ENCODE measurements at regions not wholly inside any gene's neighbourhood (a gene's known extent, or its start where the extent isn't known, plus 50 kb on each side); places are given as distances from the start of the nearest gene placed in this dataset.

GRCh38 chr6:166733900-166734299, 106.8 kb upstream of the RPS6KA2 start:
- Histone ChIP-seq H3K27ac (ENCODE audit: low read depth, low read length, poor library complexity, severe bottlenecking) (no peak overlapping the region), H3K9me2 (ENCODE audit: insufficient read depth, low read length) (no peaks in the 10 kb centered on the region), H3K4me1 (ENCODE audit: insufficient read depth, low read length, poor library complexity, severe bottlenecking) (no peaks in the 10 kb centered on the region), H3K79me2 (ENCODE audit: insufficient read depth, low read depth, low read length) (no peaks in the 10 kb centered on the region), H3K9me3 (ENCODE audit: low read length) (no peaks in the 10 kb centered on the region), H3K36me3 (ENCODE audit: insufficient read depth, low read length) (no peaks in the 10 kb centered on the region), H2AFZ (ENCODE audit: low read length) (no peak overlapping the region), H3K4me3 (ENCODE audit: low read depth, low read length, poor library complexity, severe bottlenecking) (no peak overlapping the region), H3K4me2 (ENCODE audit: low read length) (no peak overlapping the region), H4K20me1 (ENCODE audit: insufficient read depth, low read length) (no peaks in the 10 kb centered on the region)
- no TSS peak for BruUV-seq (replicated peaks)
- CTCF ChIA-PET (ENCODE audit: unreplicated experiment), result no interaction called here
- intact Hi-C loops (cut with micrococcal nuclease; ENCODE audit: unreplicated experiment), result no loop called here
- TF ChIP-seq CTCF (conservative IDR thresholded peaks at IDR 0.05; ENCODE audit: low read length) (no peak), EZH2phosphoT487 (IDR thresholded peaks at IDR 0.05; ENCODE audit: borderline replicate concordance, low read depth, low read length) (no peak)
- no peak for DNase-seq (ENCODE audit: low spot score)
- POLR2A ChIA-PET, result no interaction called here

GRCh38 chr6:166729658-166730057, 102.6 kb upstream of the RPS6KA2 start:
- no peak for DNase-seq (ENCODE audit: low spot score)
- Histone ChIP-seq H2AFZ (ENCODE audit: low read length) (no peak overlapping the region), H3K4me2 (ENCODE audit: low read length) (no peak overlapping the region), H3K79me2 (ENCODE audit: insufficient read depth, low read depth, low read length) (no peaks in the 10 kb centered on the region), H4K20me1 (ENCODE audit: insufficient read depth, low read length) (no peaks in the 10 kb centered on the region), H3K9me2 (ENCODE audit: insufficient read depth, low read length) (no peaks in the 10 kb centered on the region), H3K4me3 (ENCODE audit: low read depth, low read length, poor library complexity, severe bottlenecking) (no peak overlapping the region), H3K27ac (ENCODE audit: low read depth, low read length, poor library complexity, severe bottlenecking) (no peak overlapping the region), H3K36me3 (ENCODE audit: insufficient read depth, low read length) (no peaks in the 10 kb centered on the region), H3K4me1 (ENCODE audit: insufficient read depth, low read length, poor library complexity, severe bottlenecking) (no peaks in the 10 kb centered on the region), H3K9me3 (ENCODE audit: low read length) (no peaks in the 10 kb centered on the region)
- TF ChIP-seq EZH2phosphoT487 (IDR thresholded peaks at IDR 0.05; ENCODE audit: borderline replicate concordance, low read depth, low read length), result no peak
- no peak for TF ChIP-seq CTCF (conservative IDR thresholded peaks at IDR 0.05; ENCODE audit: low read length)
- BruUV-seq (replicated peaks), result no TSS peak
- ChIA-PET POLR2A (no interaction called here), CTCF (ENCODE audit: unreplicated experiment) (no interaction called here)
- intact Hi-C loops (cut with micrococcal nuclease; ENCODE audit: unreplicated experiment), result no loop called here

GRCh38 chr6:166728884-166729530, 102.0 kb upstream of the RPS6KA2 start:
- ChIA-PET CTCF (ENCODE audit: unreplicated experiment) (no interaction called here), POLR2A (no interaction called here)
- intact Hi-C loops (cut with micrococcal nuclease; ENCODE audit: unreplicated experiment), result no loop called here
- TF ChIP-seq EZH2phosphoT487 (IDR thresholded peaks at IDR 0.05; ENCODE audit: borderline replicate concordance, low read depth, low read length) (no peak), CTCF (conservative IDR thresholded peaks at IDR 0.05; ENCODE audit: low read length) (no peak)
- Histone ChIP-seq H3K9me3 (ENCODE audit: low read length) (no peaks in the 10 kb centered on the region), H3K4me1 (ENCODE audit: insufficient read depth, low read length, poor library complexity, severe bottlenecking) (no peaks in the 10 kb centered on the region), H3K79me2 (ENCODE audit: insufficient read depth, low read depth, low read length) (no peaks in the 10 kb centered on the region), H3K36me3 (ENCODE audit: insufficient read depth, low read length) (no peaks in the 10 kb centered on the region), H3K4me2 (ENCODE audit: low read length) (no peak overlapping the region), H4K20me1 (ENCODE audit: insufficient read depth, low read length) (no peaks in the 10 kb centered on the region), H2AFZ (ENCODE audit: low read length) (no peak overlapping the region), H3K27ac (ENCODE audit: low read depth, low read length, poor library complexity, severe bottlenecking) (no peak overlapping the region), H3K4me3 (ENCODE audit: low read depth, low read length, poor library complexity, severe bottlenecking) (no peak overlapping the region), H3K9me2 (ENCODE audit: insufficient read depth, low read length) (no peaks in the 10 kb centered on the region)
- BruUV-seq (replicated peaks), result no TSS peak
- DNase-seq (ENCODE audit: low spot score), result no peak
